Hippocampal formation (tissue), 2 donors: ENCODE measurements at regions not wholly inside any gene's neighbourhood (a gene's known extent, or its start where the extent isn't known, plus 50 kb on each side); places are given as distances from the start of the nearest gene placed in this dataset.
"Not testable (repeated sequence)": the region's sequence is repeated elsewhere in the genome, so short reads cannot be mapped to it uniquely, and the experiment has no call there.

Experiments used
- DNase-seq, 2 donors: peaks; one replicate each; lab custom pipeline; 2025; lab: John Stamatoyannopoulos, UW

DNA sequence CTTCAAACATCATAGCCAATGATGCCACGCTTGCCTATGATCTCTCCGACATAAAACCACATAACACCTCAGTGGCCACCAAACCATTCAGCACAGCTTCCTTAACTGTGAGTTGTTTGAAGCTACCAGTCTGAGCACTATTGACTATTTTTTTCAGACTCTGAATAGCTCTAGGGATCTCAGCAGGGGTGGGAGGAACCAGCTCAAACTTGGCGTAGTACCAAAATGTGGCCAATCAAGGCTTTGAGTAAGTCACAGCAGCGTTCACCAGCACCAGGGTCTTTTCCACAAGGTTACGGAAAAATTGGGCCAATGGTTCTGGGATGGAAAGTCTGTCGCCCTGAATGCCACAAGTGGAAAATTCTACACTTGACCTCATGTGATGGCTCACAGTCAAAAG is 70.6 kb downstream of the SMPDL3A start:
- no peak for DNase-seq

DNA sequence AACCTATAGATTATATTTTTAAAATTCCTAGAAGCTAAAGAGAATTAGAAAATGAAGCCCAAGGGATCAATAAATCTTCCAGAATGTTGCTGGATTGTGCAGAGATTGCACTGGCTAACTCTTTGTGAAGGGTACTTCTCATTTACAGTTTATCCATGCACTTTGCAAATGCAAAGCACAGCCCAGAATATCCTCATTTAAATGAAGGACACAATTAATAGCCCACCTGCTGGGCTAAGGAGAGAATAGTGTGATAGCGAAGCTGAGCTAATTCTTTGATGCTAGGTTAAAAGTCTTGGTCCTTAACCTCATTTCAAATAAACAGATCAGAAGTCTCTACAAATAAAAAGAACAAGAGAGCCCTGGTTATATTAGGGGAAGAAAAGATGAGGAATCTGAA is 72.5 kb downstream of the SMPDL3A start:
- DNase-seq = no peak

DNA sequence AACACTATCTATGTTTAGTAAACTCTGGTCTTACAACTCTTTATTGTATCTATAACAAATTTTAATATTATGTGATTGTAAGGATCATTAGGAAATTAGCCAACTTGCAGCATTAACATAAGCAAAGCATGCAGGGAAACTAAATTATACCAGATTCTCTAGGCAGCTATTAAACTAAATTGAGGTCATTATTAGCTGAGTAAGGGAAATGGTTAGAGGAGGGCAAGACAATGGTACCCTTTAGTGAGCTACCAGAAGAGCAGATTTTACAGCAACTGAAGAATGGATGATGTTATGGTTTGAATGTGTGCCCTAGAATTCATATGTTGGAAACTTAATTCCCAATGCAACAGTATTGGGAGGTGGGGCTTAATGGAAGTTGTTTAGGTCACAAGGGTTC is 79.1 kb downstream of the SMPDL3A start:
- DNase-seq = no peak

DNA sequence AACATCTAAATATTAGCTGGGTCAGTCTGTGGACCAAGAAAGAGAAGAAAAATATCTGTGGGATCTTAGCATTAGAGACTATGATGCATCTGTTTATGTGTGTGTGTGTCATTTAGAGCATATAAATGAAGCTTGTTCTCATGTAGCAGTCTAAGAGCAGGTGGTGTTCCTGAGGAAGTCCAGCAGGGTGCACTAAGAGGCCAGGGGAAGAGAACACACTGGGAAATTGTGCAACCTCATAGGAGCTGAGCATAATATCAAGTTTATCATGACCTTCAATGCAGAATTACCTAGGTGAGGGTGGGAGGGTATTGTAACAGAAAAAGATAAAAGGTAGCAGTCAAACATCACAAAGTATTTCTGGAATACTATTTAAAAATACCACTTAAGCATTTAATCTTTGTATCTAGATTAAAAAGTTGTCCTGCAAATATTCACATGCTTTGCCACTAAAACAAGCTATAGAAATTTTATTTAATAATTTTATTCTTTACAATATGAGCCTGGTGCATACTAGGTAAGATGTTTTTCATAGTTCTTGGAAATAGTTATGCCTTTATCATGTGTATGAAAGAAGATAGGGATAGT is 80.5 kb downstream of the SMPDL3A start:
- peak in 1 of 2 donors; percentile 55 for DNase-seq

DNA sequence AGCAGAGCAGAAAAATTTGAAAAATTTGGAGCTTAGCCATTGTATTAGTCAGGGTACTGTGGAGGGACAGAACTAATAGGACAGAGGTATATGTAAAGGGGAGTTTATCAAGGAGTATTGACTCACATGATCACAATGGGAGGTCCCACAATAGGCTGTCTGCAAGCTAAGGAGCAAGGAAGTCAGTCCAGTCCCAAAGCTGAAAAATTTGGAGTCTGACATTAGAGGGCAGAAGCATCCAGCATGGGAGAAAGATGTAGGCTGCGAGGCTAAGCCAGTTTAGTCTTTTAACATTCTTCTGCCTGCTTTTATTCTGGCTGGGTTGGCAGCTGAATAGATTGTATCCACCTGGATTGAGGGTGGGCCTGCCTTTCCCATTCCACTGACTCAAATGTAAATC is 82.0 kb downstream of the SMPDL3A start:
- no peak for DNase-seq

DNA sequence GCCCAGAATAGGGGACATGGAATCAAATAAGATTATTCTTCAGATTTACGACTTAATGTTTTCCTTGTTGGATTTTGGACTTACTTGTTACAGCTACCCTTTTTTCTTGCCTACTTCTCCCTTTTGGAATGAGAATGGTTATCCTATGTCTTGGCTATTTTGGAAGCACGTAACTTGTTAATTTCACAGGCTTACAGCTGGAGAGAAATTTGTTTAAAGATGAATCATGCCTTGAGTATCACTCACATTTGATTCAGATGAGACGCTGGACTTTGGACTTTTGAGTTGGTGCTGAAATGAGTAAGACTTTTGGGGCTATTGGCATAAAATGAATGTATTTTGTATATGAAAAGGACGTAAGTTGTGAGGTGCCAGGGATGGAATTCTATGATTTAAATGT is 83.3 kb downstream of the SMPDL3A start:
- DNase-seq = no peak

DNA sequence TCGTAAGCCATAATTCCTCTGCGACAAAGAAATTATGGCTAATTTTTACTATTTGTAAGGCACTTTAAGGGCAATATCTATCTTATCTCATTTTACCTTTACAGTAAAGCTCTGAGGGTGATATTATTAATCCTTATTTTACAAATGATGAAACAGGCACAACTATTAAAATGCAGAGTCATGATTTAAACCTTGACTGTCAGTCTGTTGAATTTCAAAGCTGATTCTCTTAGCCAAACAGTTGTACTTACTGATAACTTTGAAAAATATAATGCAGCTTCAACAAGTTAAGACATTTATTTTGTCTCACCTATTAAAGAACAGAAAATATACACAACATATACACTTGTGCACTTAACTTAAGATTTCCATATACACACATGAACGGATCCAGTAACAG is 88.2 kb downstream of the SMPDL3A start:
- DNase-seq = no peak

DNA sequence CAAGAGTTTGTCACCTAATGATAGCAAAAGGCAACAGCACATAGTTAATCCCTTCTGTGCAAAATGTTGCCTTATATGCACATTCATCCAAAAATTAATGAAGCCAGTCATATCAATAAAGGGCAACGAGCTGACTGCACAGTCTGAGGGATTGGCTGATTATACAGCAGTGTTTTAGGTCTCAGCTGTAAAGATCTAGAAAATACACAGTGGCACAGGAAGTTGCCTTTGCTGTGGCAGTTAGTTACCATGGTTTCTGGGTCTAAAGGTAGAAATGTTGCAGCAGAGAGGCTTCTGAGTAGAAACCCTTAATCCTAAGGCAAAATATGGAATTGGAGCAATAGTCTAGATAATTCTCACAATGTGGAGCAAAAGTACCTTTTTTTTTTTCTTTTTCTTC is 89.7 kb downstream of the SMPDL3A start:
- DNase-seq = no peak

DNA sequence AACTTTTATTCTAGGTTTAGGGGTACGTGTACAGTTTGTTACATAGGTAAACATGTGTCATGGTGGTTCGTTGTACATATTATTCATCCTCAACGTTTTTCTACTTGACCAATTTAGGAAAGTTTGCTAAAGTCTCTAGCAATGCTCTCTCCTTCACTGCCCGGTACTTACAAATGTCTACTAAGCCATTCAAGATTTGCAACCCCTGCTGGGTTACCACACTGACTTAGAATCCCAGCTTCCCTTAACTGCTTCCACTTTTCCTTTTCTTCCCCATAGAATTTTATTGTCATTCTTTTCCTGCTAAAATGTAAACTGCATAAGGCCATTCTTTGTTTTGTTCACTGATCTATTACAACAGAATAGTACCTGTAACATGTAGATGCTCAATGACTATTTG is 97.4 kb downstream of the SMPDL3A start:
- no peak for DNase-seq

DNA sequence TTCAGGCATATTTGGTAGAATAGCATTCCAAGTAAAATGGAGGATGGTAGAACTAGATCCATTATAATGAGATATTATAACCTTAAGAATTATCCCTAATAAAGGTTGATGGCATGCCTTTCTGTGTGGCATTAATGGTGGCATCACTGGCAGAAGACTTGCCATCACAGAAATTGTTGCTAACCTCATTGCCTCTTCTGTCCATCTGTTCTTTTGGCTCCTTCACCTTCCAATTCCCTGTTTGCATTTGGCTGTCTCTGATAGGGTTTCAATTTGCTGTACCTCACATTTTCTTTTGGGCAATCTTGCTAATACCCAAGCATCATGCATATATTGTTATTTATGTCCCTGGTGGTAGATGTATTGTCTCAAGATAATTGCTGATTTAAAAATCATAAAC is 98.9 kb downstream of the SMPDL3A start:
- no peak for DNase-seq

DNA sequence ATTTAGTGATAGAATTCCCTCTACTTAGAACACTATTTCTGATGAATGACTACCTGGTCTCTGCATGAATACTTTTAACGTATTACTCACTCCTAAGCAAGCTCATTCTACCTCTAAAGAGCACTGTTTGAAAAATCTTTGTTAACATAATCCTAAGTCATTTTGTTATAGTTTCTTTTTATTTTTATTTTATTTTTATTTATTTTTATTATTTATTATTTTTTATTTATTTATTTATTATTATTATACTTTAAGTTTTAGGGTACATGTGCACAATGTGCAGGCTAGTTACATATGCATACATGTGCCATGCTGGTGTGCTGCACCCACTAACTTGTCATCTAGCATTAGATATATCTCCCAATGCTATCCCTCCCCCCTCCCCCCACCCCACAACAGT is 99.6 kb downstream of the SMPDL3A start:
- DNase-seq = not testable (repeated sequence)

DNA sequence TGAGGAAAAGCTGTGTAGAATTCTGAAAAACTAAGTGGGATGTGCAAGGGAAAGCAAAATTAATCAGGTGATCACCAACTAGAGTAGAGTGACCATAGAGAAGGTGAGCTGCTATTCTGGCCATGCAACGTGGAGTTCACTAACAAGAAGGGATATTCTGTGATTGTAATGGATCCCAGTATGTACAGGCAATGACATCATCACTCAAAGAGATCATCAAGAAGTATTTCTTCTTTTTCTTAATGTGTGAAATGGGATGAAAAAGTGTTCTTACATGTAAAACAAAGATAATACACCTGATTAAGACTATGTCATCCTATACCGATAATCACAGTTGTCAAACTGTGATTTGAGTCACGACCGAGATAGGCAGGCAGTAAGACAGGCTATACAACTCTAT is 101.2 kb downstream of the SMPDL3A start:
- no peak for DNase-seq

DNA sequence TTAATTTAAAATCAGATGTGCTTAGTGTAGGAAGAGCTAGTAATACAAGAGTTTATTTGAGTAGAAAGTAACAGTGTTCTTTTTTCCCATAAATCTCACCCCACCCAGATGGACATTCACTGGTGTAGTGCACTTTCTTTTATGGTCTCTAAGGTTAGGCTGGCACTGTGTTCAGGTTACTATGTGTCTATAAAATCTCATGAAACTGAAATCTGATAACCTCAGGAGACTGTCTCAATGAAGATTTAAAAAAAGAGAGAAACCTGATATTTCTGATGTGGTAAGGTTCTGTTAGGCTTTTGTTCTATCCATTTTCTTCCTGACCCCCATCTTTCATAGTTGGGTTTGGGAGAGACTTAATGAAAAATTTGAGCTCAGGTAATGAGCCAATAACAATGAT is 101.2 kb upstream of the CLVS2 start:
- DNase-seq = no peak

DNA sequence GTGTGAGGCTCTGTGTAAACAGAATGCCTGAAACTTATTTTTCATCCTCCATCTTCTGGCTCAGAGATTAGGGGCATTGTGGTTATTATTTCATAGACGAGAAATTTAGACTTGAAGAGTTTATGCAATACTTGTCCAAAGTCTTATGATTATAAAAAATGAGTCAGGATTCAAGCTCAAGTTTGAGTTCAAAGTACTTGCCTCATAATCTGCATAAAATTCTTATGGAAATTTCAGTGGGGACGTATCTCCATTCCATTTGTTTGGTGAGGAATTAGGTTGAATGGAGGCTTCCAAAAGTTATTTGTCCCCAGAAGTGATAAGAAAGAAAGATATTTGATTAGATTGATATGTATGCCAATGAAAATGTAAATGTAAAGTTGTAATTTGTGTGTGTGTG is 93.7 kb upstream of the CLVS2 start:
- no peak for DNase-seq

DNA sequence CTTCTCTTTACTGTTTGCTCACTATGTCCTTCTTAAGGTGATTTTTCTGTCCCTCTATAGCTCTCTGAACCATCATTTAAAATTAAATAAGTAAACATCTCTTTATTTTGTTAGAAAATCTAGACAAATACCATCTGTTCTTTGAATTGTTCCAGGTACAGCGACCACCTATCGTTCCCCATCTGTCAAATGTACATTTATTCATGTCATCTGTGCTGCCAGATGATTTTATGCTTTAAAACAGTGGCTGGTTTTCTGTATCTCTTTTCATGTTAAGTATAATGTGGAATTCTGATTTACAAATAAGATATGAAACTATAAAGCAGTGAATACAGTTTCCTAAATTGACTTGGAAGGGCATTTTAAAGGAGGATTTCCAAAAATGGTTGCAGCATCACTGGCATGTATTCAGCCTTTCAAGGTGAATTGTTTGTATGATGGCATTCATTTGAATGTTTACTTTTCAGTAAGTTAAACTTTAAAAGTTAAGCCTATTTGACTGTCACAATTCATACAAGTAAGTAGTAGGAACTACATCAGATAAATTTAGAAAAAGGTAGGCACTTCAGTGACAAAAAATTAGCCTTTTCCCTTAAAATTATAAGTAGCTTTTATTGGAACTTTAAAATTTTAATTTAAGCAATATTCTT is 92.6 kb upstream of the CLVS2 start:
- DNase-seq = no peak

DNA sequence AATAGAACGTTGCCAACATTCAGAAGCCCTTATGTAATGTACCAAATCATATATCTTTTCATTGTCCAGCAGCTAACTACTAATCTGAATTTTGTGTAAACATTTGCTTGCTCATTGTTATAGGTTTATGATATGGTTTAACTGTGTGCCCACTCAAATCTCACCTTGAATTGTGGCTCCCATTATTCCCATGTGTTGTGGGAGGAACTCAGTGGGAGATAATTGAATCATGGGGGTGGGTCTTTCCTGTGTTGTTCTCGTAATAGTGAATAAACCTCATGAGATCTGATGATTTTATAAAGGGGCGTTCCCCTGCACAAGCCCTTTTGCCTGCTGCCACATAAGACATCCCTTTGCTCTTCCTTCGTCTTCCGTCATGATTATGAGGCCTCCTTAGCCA is 91.9 kb upstream of the CLVS2 start:
- no peak for DNase-seq

DNA sequence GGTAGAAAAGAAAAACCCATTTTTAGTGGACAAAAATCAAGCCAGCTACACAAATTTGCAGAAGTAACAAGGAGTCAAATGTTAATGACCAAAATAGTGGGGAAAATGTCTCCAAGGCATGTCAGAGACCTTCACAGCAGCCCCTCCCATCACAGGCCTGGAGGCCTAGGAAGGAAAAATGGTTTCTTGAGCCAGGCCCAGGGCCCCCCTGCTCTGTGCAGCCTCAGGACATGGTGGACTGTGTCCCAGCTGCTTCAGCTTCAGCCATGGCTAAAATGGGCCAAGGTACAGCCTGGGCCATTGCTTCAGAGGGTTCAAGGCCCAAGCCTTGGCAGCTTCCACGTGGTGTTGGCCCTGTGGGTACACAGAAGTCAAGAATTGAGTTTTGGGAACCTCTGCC is 82.5 kb upstream of the CLVS2 start:
- DNase-seq = no peak

DNA sequence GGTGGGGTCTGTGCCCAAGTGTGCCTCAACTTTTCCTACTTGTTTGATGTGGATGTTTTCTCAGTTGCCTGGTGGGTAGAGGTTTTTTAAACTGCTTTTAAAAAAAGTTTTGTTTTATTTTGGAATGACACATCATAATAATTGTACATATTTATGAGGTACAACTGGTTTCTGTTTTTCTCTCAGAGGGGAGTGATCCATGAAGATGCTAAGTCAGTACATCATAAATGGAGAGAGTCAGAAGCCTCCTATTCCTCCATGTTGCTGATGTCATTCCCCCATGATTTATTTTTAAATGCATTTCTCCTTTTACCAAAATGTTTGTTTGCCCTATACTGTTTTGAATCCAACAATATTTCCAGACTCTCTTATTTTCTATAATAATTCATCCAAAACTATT is 77.3 kb upstream of the CLVS2 start:
- no peak for DNase-seq

DNA sequence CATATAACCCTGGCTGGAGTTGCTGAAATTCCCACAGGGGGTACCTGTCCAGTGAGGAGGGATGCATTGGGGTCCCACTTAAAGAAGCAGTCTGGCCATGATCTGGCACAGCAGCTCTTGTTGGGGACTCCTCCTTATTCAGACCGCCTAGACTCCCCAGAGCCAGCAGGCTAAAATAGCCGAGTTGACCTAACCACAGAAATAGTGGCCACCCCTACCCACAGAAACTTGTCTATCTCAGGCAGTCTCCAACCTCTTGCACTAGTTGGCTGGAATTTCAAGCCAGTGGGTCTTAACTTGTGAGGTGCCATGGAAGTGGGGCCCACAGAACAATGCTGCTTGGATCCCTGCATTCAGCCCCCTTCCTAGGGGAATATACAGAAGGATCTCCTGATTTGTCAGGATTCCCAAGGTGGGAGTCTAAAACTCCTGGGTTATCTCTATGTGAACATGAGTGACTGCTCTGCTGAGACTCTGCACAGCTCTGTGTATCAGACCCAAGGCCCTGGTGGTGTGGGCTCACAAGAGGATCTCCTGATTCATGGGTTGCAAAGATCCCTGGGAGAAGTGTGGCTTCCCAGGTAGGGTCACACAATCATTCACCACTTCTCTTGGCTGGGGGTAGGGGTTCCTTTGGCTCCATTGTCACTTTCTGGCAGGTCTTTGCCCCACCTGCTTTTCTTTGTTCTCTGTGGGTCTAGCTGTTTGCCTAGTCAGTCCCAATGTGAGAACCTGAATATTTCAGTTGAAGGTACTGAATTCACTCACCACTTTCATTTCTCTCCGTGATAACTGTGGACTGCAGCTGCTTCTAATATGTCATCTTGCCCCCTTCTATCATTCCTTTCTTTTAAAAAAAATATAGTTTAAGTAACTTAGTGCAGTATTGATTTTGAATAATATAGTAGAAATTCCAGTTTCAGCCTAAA is 65.5 kb upstream of the CLVS2 start:
- no peak for DNase-seq

DNA sequence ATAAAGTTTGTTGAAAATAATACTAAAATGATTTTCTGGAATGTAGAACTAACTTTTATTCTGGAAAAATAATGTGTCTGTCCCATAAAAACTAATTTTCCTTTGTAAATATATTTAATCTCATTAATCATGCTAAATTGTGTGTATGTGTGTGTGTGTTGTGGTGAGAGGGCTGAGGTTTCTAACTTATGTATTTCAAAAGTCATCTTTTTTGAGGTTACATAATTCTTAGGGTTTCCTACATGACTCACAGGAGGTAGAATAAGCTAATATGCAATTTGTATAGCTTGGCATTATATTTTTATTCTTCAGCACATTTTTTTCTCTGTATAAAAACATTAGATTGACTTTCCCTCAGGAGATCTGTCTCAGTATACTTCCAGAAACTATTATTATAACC is 64.1 kb upstream of the CLVS2 start:
- no peak for DNase-seq

DNA sequence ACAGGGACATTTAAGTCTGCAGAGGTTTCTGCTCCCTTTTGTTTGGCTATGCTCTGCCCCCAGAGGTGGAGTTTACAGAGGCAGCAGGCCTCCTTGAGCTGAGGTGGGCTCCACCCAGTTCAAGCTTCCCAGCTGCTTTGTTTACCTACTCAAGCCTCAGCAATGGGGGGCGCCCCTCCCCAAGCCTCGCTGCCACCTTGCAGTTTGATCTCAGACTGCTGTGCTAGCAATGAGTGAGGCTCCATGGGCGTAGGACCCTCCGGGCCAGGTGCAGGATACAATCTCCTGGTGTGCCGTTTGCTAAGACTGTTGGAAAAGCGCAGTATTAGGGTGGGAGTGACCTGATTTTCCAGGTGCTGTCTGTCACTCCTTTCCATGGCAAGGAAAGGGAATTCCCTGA is 51.1 kb upstream of the CLVS2 start:
- DNase-seq = not testable (repeated sequence)
